SK-N-SH (cell line): ENCODE measurements at regions not wholly inside any gene's neighbourhood (a gene's known extent, or its start where the extent isn't known, plus 50 kb on each side); places are given as distances from the start of the nearest gene placed in this dataset.

Source experiments
- CTCF ChIA-PET: fragments of 300-600, 350-600 bp; formaldehyde crosslinking; extraction: SDS; loops from one replicate; lab custom pipeline; 2021; lab: Yijun Ruan, JAX
- POLR2A ChIA-PET: fragments of 350-600 bp; sonication (Branson Sonifier 250); formaldehyde crosslinking; extraction: SDS; loops from one replicate; lab custom pipeline; 2020; ENCODE audit warnings: antibody characterized with exemption, inconsistent platforms; lab: Yijun Ruan, JAX
- DNase-seq: peaks from one replicate; pipeline ENCODE4 v3.0.0; 2012
- H2AFZ ChIP-seq: fragments of 200-600 bp; sonication (generic); 2 replicates; pipeline ENCODE4 v1.8.1; 2016; ENCODE audit warnings: antibody characterized with exemption, mild to moderate bottlenecking, low read depth
- H3F3A ChIP-seq: fragments of 200-600 bp; sonication (generic); replicated peaks from 2 replicates; pipeline ENCODE3; 2016; ENCODE audit warnings: antibody characterized with exemption, mild to moderate bottlenecking; ENCODE audit not compliant: insufficient read depth
- H3K27ac ChIP-seq, 2 experiments: fragments of 200-500 bp in 1 of 2; fragments of 200-600 bp in 1 of 2; sonication (Bioruptor generic) in 1 of 2; sonication (generic), shearing (Covaris generic) in 1 of 2; 2 replicates each; pipeline versions ENCODE4 v1.5.1 to v1.6.1; 2014 to 2016; ENCODE audit warnings: low read depth in 2 of 2, inconsistent platforms in 1 of 2, low read length in 1 of 2, mild to moderate bottlenecking in 1 of 2, mixed read lengths in 1 of 2
- H3K27me3 ChIP-seq: fragments of 200-600 bp; sonication (generic), shearing (Covaris generic); 2 replicates; pipeline ENCODE4 v1.6.1; 2016; ENCODE audit warnings: mixed run types; ENCODE audit not compliant: insufficient read depth
- H3K36me3 ChIP-seq, 2 experiments: fragments of 200-500 bp in 1 of 2; fragments of 200-600 bp in 1 of 2; sonication (Bioruptor generic) in 1 of 2; sonication (generic) in 1 of 2; replicated peaks in 1 of 2; 2 replicates each; pipeline versions ENCODE3 to v1.5.1; 2014 to 2016; ENCODE audit warnings: low read length in 1 of 2, mild to moderate bottlenecking in 1 of 2; ENCODE audit not compliant: insufficient read depth in 2 of 2, control insufficient read depth in 1 of 2
- H3K4me1 ChIP-seq, 2 experiments: fragments of 200-500 bp in 1 of 2; fragments of 200-600 bp in 1 of 2; sonication (Bioruptor generic) in 1 of 2; sonication (generic), shearing (Covaris generic) in 1 of 2; 2 replicates each; pipeline versions ENCODE4 v1.5.1 to v1.6.1; 2014 to 2016; ENCODE audit warnings: low read depth in 1 of 2, low read length in 1 of 2, mixed run types in 1 of 2; ENCODE audit not compliant: insufficient read depth in 2 of 2, control insufficient read depth in 1 of 2
- H3K4me2 ChIP-seq: fragments of 200-600 bp; sonication (generic), shearing (Covaris generic); 2 replicates; pipeline ENCODE4 v1.6.1; 2017; ENCODE audit warnings: mixed run types
- H3K4me3 ChIP-seq, 2 experiments: fragments of 200-500 bp in 1 of 2; fragments of 200-600 bp in 1 of 2; sonication (Bioruptor generic) in 1 of 2; sonication (generic), shearing (Covaris generic) in 1 of 2; 2 replicates each; pipeline versions ENCODE4 v1.5.1 to v1.8.1; 2014 to 2016; ENCODE audit warnings: low read depth in 2 of 2, inconsistent platforms in 1 of 2, low read length in 1 of 2, mild to moderate bottlenecking in 1 of 2, mixed read lengths in 1 of 2, moderate library complexity in 1 of 2
- H3K79me2 ChIP-seq: fragments of 200-600 bp; sonication (generic); 2 replicates; pipeline ENCODE4 v1.8.1; 2017; ENCODE audit warnings: mild to moderate bottlenecking; ENCODE audit not compliant: insufficient read depth
- H3K9ac ChIP-seq: fragments of 200-600 bp; sonication (generic); 2 replicates; pipeline ENCODE4 v1.6.1; 2017; ENCODE audit warnings: mixed run types
- H3K9me2 ChIP-seq: fragments of 200-600 bp; sonication (generic); 2 replicates; pipeline ENCODE4 v1.6.1; 2017; ENCODE audit warnings: mixed run types
- H3K9me3 ChIP-seq: fragments of 200-600 bp; sonication (generic); 2 replicates; pipeline ENCODE4 v1.6.1; 2017; ENCODE audit warnings: mixed run types, mild to moderate bottlenecking, moderate library complexity
- H4K20me1 ChIP-seq: fragments of 200-600 bp; sonication (generic); 2 replicates; pipeline ENCODE4 v1.6.1; 2017; ENCODE audit warnings: mild to moderate bottlenecking, mixed run types; ENCODE audit not compliant: insufficient read depth
- EZH2phosphoT487 ChIP-seq: fragments of 200-600 bp; sonication (generic); IDR thresholded peaks from 2 replicates; pipeline ENCODE4 v1.6.1; 2017; ENCODE audit warnings: low read depth, mixed run types, mild to moderate bottlenecking, antibody characterized with exemption, moderate library complexity, borderline replicate concordance
- JUND ChIP-seq: IDR thresholded peaks from 2 replicates; pipeline ENCODE4 v1.4.0; 2012
- MAX ChIP-seq: IDR thresholded peaks from 2 replicates; pipeline ENCODE4 v1.4.0; 2012; ENCODE audit warnings: low read depth
- MEF2A ChIP-seq: IDR thresholded peaks from 2 replicates; pipeline ENCODE4 v1.4.0; 2012; ENCODE audit warnings: low read depth, borderline replicate concordance
- NRF1 ChIP-seq: IDR thresholded peaks from 2 replicates; pipeline ENCODE4 v1.6.1; 2012; ENCODE audit warnings: low read depth, mild to moderate bottlenecking, low read length
- PBX3 ChIP-seq: IDR thresholded peaks from 2 replicates; pipeline ENCODE4; 2012
- RAD21 ChIP-seq: IDR thresholded peaks from 2 replicates; pipeline ENCODE4 v1.6.1; 2012; ENCODE audit warnings: mild to moderate bottlenecking, low read length
- RCOR1 ChIP-seq: fragments of 150-350 bp; IDR thresholded peaks from 2 replicates; pipeline ENCODE4 v1.6.1; 2017; ENCODE audit warnings: antibody characterized with exemption, low read length
- REST ChIP-seq: IDR thresholded peaks from 2 replicates; pipeline ENCODE4 v1.6.1; 2012; ENCODE audit warnings: mild to moderate bottlenecking, low read depth, low read length, moderate library complexity
- TCF12 ChIP-seq: IDR thresholded peaks from 2 replicates; pipeline ENCODE4 v1.4.0; 2012
- YY1 ChIP-seq: IDR thresholded peaks from 2 replicates; pipeline ENCODE4 v1.4.0; 2012; ENCODE audit warnings: low read depth, mild to moderate bottlenecking
- WGBS: methylation state at CpG from one replicate; pipeline ENCODE4 v1.1.6; 2017; ENCODE audit warnings: low lambda C conversion rate; 5-methylcytosine and 5-hydroxymethylcytosine counted together

GRCh38 chr18:10121028-10121427 lies 207.2 kb downstream of the VAPA start (continued):
- no peak for TF ChIP-seq REST

- Histone ChIP-seq H3K27me3 (no peaks in the 10 kb centered on the region; the same call in 1 of the 2 replicates), H3K4me3 (no peak overlapping the region), H3K27ac (peak overlapping the region in 1 of 2 experiments; percentile 13; a peak in 1 of 4 replicates), H3K4me2 (no peak overlapping the region), H3K36me3 (no peaks in the 10 kb centered on the region)
- POLR2A ChIA-PET, result no interaction called here
- TF ChIP-seq NRF1 (no peak), PBX3 (peak; percentile 54), TCF12 (peak; percentile 66)
- TF ChIP-seq, all 33 proteins: peak for 2
- Histone ChIP-seq H3K79me2 (no peaks in the 10 kb centered on the region), H3K4me1 (peaks cover 0 to 17% of the 10 kb centered on the region in 2 experiments; a peak in 2 of 4 replicates), H4K20me1 (no peaks in the 10 kb centered on the region), H2AFZ (no peak overlapping the region), H3F3A (no peaks in the 10 kb centered on the region), H3K9ac (no peak overlapping the region), H3K9me2 (0 out of 2 replicates have a peak, but pooled peaks cover 2% of the 10 kb centered on the region), H3K9me3 (0 out of 2 replicates have a peak, but pooled peaks cover 3% of the 10 kb centered on the region)
- CTCF ChIA-PET, result no interaction called here
- 67% methylated on average over 11 of the region's 11 CpGs for WGBS
- no peak for DNase-seq
Measured at GRCh38 chr18:10121786-10122515, 208.1 kb downstream of the VAPA start.

GRCh38 chr18:10122988-10123950 lies 209.5 kb downstream of the VAPA start:
- no peaks in the 10 kb centered on the region for H3K79me2 ChIP-seq
- POLR2A ChIA-PET, result no interaction called here
- H4K20me1 ChIP-seq, result no peaks in the 10 kb centered on the region
- H3K4me3 ChIP-seq, result no peak overlapping the region
- no peaks in the 10 kb centered on the region for H3K36me3 ChIP-seq
- TF ChIP-seq EZH2phosphoT487, result no peak
- no peak for TF ChIP-seq JUND
- no peak for TF ChIP-seq RAD21
- no peak for TF ChIP-seq RCOR1
- TF ChIP-seq MEF2A, result no peak
- no peak for TF ChIP-seq MAX
- TF ChIP-seq YY1, result no peak
- no peak overlapping the region for H2AFZ ChIP-seq
- CTCF ChIA-PET, result no interaction called here
- 0 out of 2 replicates have a peak, but pooled peaks cover 3% of the 10 kb centered on the region for H3K9me3 ChIP-seq
- 81% methylated on average over 19 of the region's 19 CpGs for WGBS
- no peak overlapping the region for H3K27ac ChIP-seq
- no peaks in the 10 kb centered on the region for H3K27me3 ChIP-seq
- DNase-seq, result no peak
- H3K4me2 ChIP-seq, result no peak overlapping the region
- peaks cover 0 to 17% of the 10 kb centered on the region in 2 experiments; a peak in 2 of 4 replicates for H3K4me1 ChIP-seq
- H3K9ac ChIP-seq, result no peak overlapping the region
- no peaks in the 10 kb centered on the region for H3K9me2 ChIP-seq
- no peaks in the 10 kb centered on the region for H3F3A ChIP-seq
